K562 (cell line): ENCODE measurements at regions not wholly inside any gene's neighbourhood (a gene's known extent, or its start where the extent isn't known, plus 50 kb on each side); places are given as distances from the start of the nearest gene placed in this dataset.

ENCODE experiments used
- ATAC-seq: fragments of 200-7000 bp; cut with Tn5 transposase; 3 replicates; pipeline ENCODE4 v1.9.1; 2020; ENCODE audit warnings: moderate library complexity
- BruUV-seq: library from RNA; stranded (reverse); fragments of 400-500 nt; replicated peaks from 2 replicates; lab custom pipeline; 2021; lab: Mats Ljungman, UMichigan
- CTCF ChIA-PET: fragments of 300-600 bp; formaldehyde crosslinking; extraction: SDS; loops from one replicate; lab custom pipeline; 2021; ENCODE audit warnings: low intra/inter-chr PET ratio; lab: Yijun Ruan, JAX
- POLR2A ChIA-PET: fragments of 300-600, 350-650 bp; sonication (Branson Sonifier 250); formaldehyde crosslinking; extraction: SDS; loops from one replicate; lab custom pipeline; 2021; ENCODE audit warnings: antibody characterized with exemption, inconsistent platforms; lab: Yijun Ruan, JAX
- DNase-seq, 4 experiments: peaks; one replicate each; pipeline versions ENCODE4 v3.0.0 to v3.0.0-alpha.2; 2011 to 2018; ENCODE audit warnings: low spot score in 3 of 4, mixed read lengths in 3 of 4; ENCODE audit errors: extremely low read depth in 1 of 4
- FAIRE-seq: peaks from 2 replicates; lab custom pipeline; 2011; peaks lifted over from hg19 to GRCh38; lab: Jason Lieb, UNC
- H2AFZ ChIP-seq: 2 replicates; pipeline ENCODE4 v1.6.0; 2011; ENCODE audit warnings: low read depth, low read length, control low read depth, inconsistent platforms
- H3K27ac ChIP-seq: fragments of 200-600 bp; 3 replicates; pipeline ENCODE4 v1.8.0; 2011; ENCODE audit warnings: low read depth, mild to moderate bottlenecking, control low read depth, inconsistent platforms, low read length, moderate library complexity, mixed read lengths; ENCODE audit errors: extremely low read depth
- H3K27me3 ChIP-seq, 2 experiments: fragments of 300-600 bp in 1 of 2; 2 replicates in 1 of 2; 3 replicates in 1 of 2; pipeline versions ENCODE4 v1.6.0 to v1.8.0; 2011; ENCODE audit warnings: inconsistent platforms in 2 of 2, low read length in 2 of 2, mild to moderate bottlenecking in 1 of 2, mixed read lengths in 1 of 2, moderate library complexity in 1 of 2; ENCODE audit not compliant: control insufficient read depth in 2 of 2, insufficient read depth in 2 of 2
- H3K36me3 ChIP-seq: fragments of 300-600 bp; 3 replicates; pipeline ENCODE4 v1.8.0; 2011; ENCODE audit warnings: mild to moderate bottlenecking, low read length, inconsistent platforms; ENCODE audit not compliant: control insufficient read depth, insufficient read depth
- H3K4me1 ChIP-seq, 2 experiments: fragments of 200-600 bp in 1 of 2; replicated peaks in 1 of 2; 2 replicates in 1 of 2; 3 replicates in 1 of 2; pipeline versions ENCODE4 v1.5.1 to v1.8.0; 2011; ENCODE audit warnings: inconsistent platforms in 2 of 2, low read length in 2 of 2, mild to moderate bottlenecking in 1 of 2, mixed read lengths in 1 of 2, moderate library complexity in 1 of 2; ENCODE audit not compliant: control insufficient read depth in 2 of 2, insufficient read depth in 2 of 2
- H3K4me2 ChIP-seq: 2 replicates; pipeline ENCODE4 v1.6.1; 2011; ENCODE audit warnings: low read length, control low read depth, inconsistent platforms, mixed read lengths; ENCODE audit not compliant: insufficient read depth
- H3K4me3 ChIP-seq: fragments of 200-600 bp; sonication (generic), shearing (Covaris generic); 2 replicates; pipeline ENCODE4 v1.5.1; 2016; ENCODE audit warnings: control low read depth, inconsistent platforms
- H3K79me2 ChIP-seq: fragments of 200-600 bp; 3 replicates; pipeline ENCODE4 v1.8.0; 2011; ENCODE audit warnings: low read length, inconsistent platforms; ENCODE audit not compliant: control insufficient read depth, insufficient read depth
- H3K9ac ChIP-seq, 2 experiments: 2 replicates each; pipeline versions ENCODE4 v1.6.0 to v1.6.1; 2011; ENCODE audit warnings: low read depth in 2 of 2, low read length in 2 of 2, control low read depth in 1 of 2, inconsistent platforms in 1 of 2, mild to moderate bottlenecking in 1 of 2, mixed read lengths in 1 of 2; ENCODE audit not compliant: insufficient read depth in 1 of 2
- H3K9me1 ChIP-seq: one replicate; pipeline ENCODE4 v1.6.0; 2011; ENCODE audit warnings: inconsistent platforms, mild to moderate bottlenecking, low read length, moderate library complexity; ENCODE audit not compliant: control insufficient read depth, insufficient read depth
- H3K9me3 ChIP-seq: replicated peaks from 2 replicates; pipeline ENCODE4 v1.5.1; 2011; ENCODE audit warnings: low read depth, low read length, inconsistent platforms; ENCODE audit not compliant: control insufficient read depth, insufficient read depth
- H4K20me1 ChIP-seq: replicated peaks from 2 replicates; pipeline ENCODE4 v1.6.1; 2011; ENCODE audit warnings: low read length, inconsistent platforms, mixed read lengths; ENCODE audit not compliant: control insufficient read depth, insufficient read depth
- HMGN3 ChIP-seq: IDR thresholded peaks from 2 replicates; pipeline ENCODE4 v1.6.1; 2011; ENCODE audit warnings: borderline replicate concordance, low read depth, mild to moderate bottlenecking, mixed read lengths, low read length; ENCODE audit not compliant: insufficient read length; ENCODE audit errors: extremely low read depth
- MBD2 ChIP-seq: sonication (generic); IDR thresholded peaks from 2 replicates; pipeline ENCODE4 v1.6.1; 2016; ENCODE audit warnings: low read depth, borderline replicate concordance
- SMARCA4 ChIP-seq: fragments of 450-650 bp; IDR thresholded peaks from 2 replicates; pipeline ENCODE4 v1.6.1; 2016
- SREBF2 ChIP-seq: sonication (generic); formaldehyde crosslinking; IDR thresholded peaks from 2 replicates; pipeline ENCODE4 v1.4.0; 2020; ENCODE audit warnings: mild to moderate bottlenecking, missing genetic modification reagents
- TEAD1 ChIP-seq, 2 experiments: fragments of 450-650 bp in 1 of 2; sonication (generic) in 1 of 2; formaldehyde crosslinking; IDR thresholded peaks; 2 replicates each; pipeline versions ENCODE4 v1.4.0 to v1.8.0; 2020 to 2022; ENCODE audit warnings: mild to moderate bottlenecking in 2 of 2, missing genetic modification reagents in 1 of 2
- ZBTB26 ChIP-seq: fragments of 450-650 bp; formaldehyde crosslinking; IDR thresholded peaks from 2 replicates; pipeline ENCODE4 v1.4.0; 2022; ENCODE audit warnings: missing genetic modification characterization
- ZBTB40 ChIP-seq, 2 experiments: fragments of 450-650 bp in 1 of 2; sonication (generic) in 1 of 2; formaldehyde crosslinking in 1 of 2; IDR thresholded peaks; 2 replicates each; pipeline versions ENCODE4 v1.7.1 to v1.9.0; 2016 to 2022; ENCODE audit warnings: inconsistent platforms in 1 of 2, mild to moderate bottlenecking in 1 of 2, missing genetic modification reagents in 1 of 2
- ZNF23 ChIP-seq: fragments of 250-450 bp; sonication (Bioruptor Pico); IDR thresholded peaks from 2 replicates; pipeline ENCODE4 v1.4.0; 2020; ENCODE audit warnings: mild to moderate bottlenecking
- ZNF445 ChIP-seq: fragments of 250-450 bp; sonication (Bioruptor Pico); IDR thresholded peaks from 2 replicates; pipeline ENCODE4 v1.4.0; 2020; ENCODE audit warnings: low read depth, mild to moderate bottlenecking, moderate library complexity
- WGBS: fragments of 100-300 bp; shearing (Covaris generic); methylation state at CpG from one replicate; pipeline ENCODE4 v1.1.6; 2016; ENCODE audit warnings: low coverage, mixed read lengths; ENCODE audit not compliant: insufficient coverage; ENCODE audit errors: missing lambda C conversion rate; 5-methylcytosine and 5-hydroxymethylcytosine counted together
- in situ Hi-C: fragments of 300-500 bp; cut with MboI; formaldehyde crosslinking; loops from 4 replicates; pipeline ENCODE4 v1.15.0; 2018; ENCODE audit warnings: inconsistent platforms, mixed read lengths
- intact Hi-C: fragments of 100-400 bp; cut with micrococcal nuclease; formaldehyde crosslinking; loops from 2 replicates; pipeline ENCODE4 v1.14.2; 2022

- no peaks in the 10 kb centered on the region for H3K36me3 ChIP-seq
- no peaks in the 10 kb centered on the region for H3K4me1 ChIP-seq
- no peak overlapping the region for H3K4me3 ChIP-seq
- DNase-seq, result no peak
- ChIA-PET CTCF (interaction anchor here (1.0 to 1.5 kb wide), 2 partner anchors 53 to 522 kb away, joined by 3 to 8 read pairs; no protein-coding TSS in a partner anchor), POLR2A (interaction anchor here (0.6 kb wide), 2 partner anchors 29 to 1367 kb away, joined by 3 read pairs; no protein-coding TSS in a partner anchor)
- 5% methylated on average over 3 of the region's 3 CpGs for WGBS
- no peaks in the 10 kb centered on the region for H3K79me2 ChIP-seq
- H3K27ac ChIP-seq, result no peak overlapping the region
- TF ChIP-seq SMARCA4 (no peak), TEAD1 (CRISPR knock-in tag; IDR thresholded peaks at IDR 0.05) (no peak), ZNF445 (CRISPR knock-in tag) (no peak), MBD2 (no peak), HMGN3 (no peak), ZBTB26 (CRISPR knock-in tag) (no peak), ZNF23 (CRISPR knock-in tag) (no peak), SREBF2 (CRISPR knock-in tag) (no peak), ZBTB40 (IDR thresholded peaks at IDR 0.05) (no peak), ZBTB40 (CRISPR knock-in tag; IDR thresholded peaks at IDR 0.05) (no peak)
- intact Hi-C loops (loop anchor here (5.0 kb wide), 1 partner anchor 242 kb away; no protein-coding TSS in a partner anchor), in situ Hi-C loops (no loop called here)
- H4K20me1 ChIP-seq, result no peaks in the 10 kb centered on the region; the same call in 1 of the 2 replicates
- H3K9me3 ChIP-seq, result no peaks in the 10 kb centered on the region
- no peak for FAIRE-seq
- H3K9me1 ChIP-seq, result no peaks in the 10 kb centered on the region
- no peak overlapping the region for H2AFZ ChIP-seq
- H3K27me3 ChIP-seq, result peaks cover 15 to 43% of the 10 kb centered on the region in 2 experiments
- ATAC-seq, result no peak
- H3K9ac ChIP-seq, result no peak overlapping the region
- no peak overlapping the region for H3K4me2 ChIP-seq
- BruUV-seq, result no TSS peak
These were observed 123.1 kb upstream of the DLX2 start for GRCh38 chr2:172225786-172226185.
